T-helper 1 cell treated with Interleukin-12 subunit alpha and Interleukin-12 subunit beta and Interleukin-4 antibody, amounts not matched to agents 30 μg/mL and 1 μg/mL, for 36 hours (primary cell): ENCODE measurements at regions not wholly inside any gene's neighbourhood (a gene's known extent, or its start where the extent isn't known, plus 50 kb on each side); places are given as distances from the start of the nearest gene placed in this dataset.

Experiments used
- H3K27ac Mint-ChIP-seq: one replicate; pipeline ENCODE4 v1.8.0; 2021; ENCODE audit warnings: mild to moderate bottlenecking, mixed read lengths
- H3K27me3 Mint-ChIP-seq: one replicate; pipeline ENCODE4 v1.8.0; 2021; ENCODE audit warnings: low read depth, mixed read lengths
- H3K36me3 Mint-ChIP-seq: one replicate; pipeline ENCODE4 v1.8.0; 2021; ENCODE audit warnings: low read depth, mixed read lengths
- H3K4me1 Mint-ChIP-seq: one replicate; pipeline ENCODE4 v1.8.0; 2021; ENCODE audit warnings: low read depth, mixed read lengths
- H3K4me3 Mint-ChIP-seq: one replicate; pipeline ENCODE4 v1.8.0; 2021; ENCODE audit warnings: mild to moderate bottlenecking, moderate library complexity, mixed read lengths
- H3K9me3 Mint-ChIP-seq: one replicate; pipeline ENCODE4 v1.8.0; 2021; ENCODE audit warnings: mixed read lengths

DNA sequence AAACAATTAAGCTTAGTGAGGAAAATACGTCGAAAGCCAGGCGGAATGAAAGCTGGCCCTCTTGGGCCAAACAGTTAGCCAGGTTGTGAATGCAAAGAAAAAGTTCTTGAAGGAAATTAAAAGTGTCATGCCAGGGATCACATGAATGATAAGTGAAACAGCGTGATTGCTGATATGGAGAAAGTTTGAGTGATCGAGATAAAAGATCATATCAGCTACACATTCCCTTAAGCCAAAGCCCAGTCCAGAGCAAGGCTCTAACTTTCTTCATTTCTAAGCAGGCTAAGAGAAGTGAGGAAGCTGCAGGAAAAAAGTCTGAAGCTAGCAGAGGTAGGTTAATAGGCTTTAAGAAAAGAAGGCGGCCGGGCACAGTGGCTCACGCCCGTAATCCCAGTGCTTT lies 254.0 kb downstream of the EFNB2 start:
- H3K27ac Mint-ChIP-seq = no peak overlapping the region
- H3K27me3 Mint-ChIP-seq = no peaks in the 10 kb centered on the region
- no peaks in the 10 kb centered on the region for H3K36me3 Mint-ChIP-seq
- no peak overlapping the region for H3K4me3 Mint-ChIP-seq
- H3K9me3 Mint-ChIP-seq = no peaks in the 10 kb centered on the region
- no peaks in the 10 kb centered on the region for H3K4me1 Mint-ChIP-seq

DNA sequence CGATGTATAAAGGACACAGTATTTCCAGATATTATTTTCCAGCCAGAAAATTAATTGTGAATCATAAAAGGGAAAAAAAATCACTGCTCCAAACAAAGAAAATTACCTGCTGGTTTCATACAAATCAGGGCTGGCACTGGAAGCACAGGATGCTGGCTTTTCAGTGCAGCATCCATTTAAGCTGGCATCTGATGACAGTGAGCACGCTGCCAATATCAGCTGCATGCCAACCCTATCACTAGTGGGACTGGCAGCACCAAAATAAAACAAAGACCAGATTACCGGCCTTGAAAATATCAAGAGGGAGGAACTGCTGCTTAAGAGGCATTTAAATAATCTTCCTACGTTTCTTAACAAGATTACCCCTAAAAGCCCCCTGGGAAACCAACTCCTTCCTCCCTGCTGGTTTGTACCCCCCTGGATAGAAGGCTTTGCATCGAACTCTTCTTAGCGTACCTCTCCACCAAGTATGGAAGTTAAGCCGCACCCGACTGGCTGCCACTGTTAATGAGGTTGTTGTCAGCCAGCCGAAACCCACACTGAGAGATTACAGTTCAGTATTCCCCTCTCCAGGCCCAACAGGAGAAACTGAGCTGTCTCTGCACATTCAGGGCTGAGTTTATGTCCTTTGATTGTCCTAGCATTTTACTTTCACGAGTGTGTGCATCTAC lies 257.8 kb downstream of the EFNB2 start:
- Mint-ChIP-seq H3K9me3 (no peaks in the 10 kb centered on the region), H3K4me3 (no peak overlapping the region), H3K27me3 (no peaks in the 10 kb centered on the region), H3K4me1 (no peaks in the 10 kb centered on the region), H3K27ac (no peak overlapping the region), H3K36me3 (no peaks in the 10 kb centered on the region)

GRCh38 chr13:106276876-106277275 lies 258.6 kb downstream of the EFNB2 start:
- Mint-ChIP-seq H3K36me3 (no peaks in the 10 kb centered on the region), H3K4me1 (no peaks in the 10 kb centered on the region), H3K27me3 (no peaks in the 10 kb centered on the region), H3K4me3 (no peak overlapping the region), H3K27ac (no peak overlapping the region), H3K9me3 (no peaks in the 10 kb centered on the region)

- H3K4me1 Mint-ChIP-seq = no peaks in the 10 kb centered on the region
- no peak overlapping the region for H3K27ac Mint-ChIP-seq
- H3K27me3 Mint-ChIP-seq = no peaks in the 10 kb centered on the region
- no peak overlapping the region for H3K4me3 Mint-ChIP-seq
- H3K36me3 Mint-ChIP-seq = no peaks in the 10 kb centered on the region
- H3K9me3 Mint-ChIP-seq = no peaks in the 10 kb centered on the region
Observed at GRCh38 chr13:106275446-106276032, 259.9 kb downstream of the EFNB2 start.

DNA sequence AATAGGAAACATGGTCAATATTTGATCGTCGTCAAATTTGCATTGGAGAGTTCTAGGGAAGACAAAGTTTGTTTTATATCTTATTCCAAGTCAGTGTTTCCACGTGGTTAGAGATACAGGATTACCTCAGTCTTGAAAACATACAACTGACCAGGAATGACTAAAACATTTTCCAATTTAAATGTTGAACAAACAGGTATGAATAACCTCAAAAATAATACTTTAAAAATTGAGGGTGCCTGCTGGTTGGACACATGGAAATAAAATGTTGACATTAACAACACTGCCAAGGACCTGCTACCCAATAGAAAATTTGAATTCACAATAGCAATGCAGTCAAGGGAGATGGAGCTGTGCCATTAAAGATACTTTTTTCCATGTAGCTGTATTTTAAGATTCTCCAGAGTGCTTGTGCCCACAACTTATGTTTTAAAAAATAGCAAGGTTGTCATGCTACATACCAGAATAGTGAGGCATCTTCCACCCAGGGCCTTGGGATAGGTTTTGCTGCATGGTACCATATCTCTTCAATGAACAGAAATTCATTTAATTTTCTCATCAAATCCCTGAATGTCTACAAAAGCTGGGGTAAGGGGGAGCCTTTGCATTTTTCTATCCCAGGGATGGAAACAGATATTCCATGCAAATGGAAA lies 260.8 kb downstream of the EFNB2 start:
- Mint-ChIP-seq H3K9me3 (no peaks in the 10 kb centered on the region), H3K4me1 (no peaks in the 10 kb centered on the region), H3K36me3 (no peaks in the 10 kb centered on the region), H3K27me3 (no peaks in the 10 kb centered on the region), H3K4me3 (no peak overlapping the region), H3K27ac (no peak overlapping the region)

DNA sequence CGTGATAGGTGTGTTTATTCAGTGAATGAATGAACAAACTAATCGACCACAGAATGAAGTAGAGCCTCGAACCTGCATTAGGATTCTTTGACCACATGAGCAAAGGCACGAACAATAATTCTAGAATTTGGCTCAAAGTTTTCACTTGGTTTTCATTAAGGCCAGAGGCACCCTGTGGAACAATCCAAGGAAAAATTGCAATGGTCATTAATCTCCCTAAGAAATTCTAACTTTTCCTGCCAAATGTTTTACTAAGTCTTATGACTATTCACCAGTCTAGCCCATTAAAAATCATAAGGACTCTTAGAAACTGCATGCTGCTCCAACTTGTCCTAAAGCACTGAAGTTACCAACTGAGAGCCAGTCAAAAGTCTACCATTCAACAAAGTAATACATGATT lies 271.7 kb downstream of the EFNB2 start:
- Mint-ChIP-seq H3K27ac (no peak overlapping the region), H3K4me1 (no peaks in the 10 kb centered on the region), H3K27me3 (no peaks in the 10 kb centered on the region), H3K9me3 (no peaks in the 10 kb centered on the region), H3K36me3 (no peaks in the 10 kb centered on the region), H3K4me3 (no peak overlapping the region)

- Mint-ChIP-seq H3K9me3 (no peaks in the 10 kb centered on the region), H3K4me1 (no peaks in the 10 kb centered on the region), H3K4me3 (no peak overlapping the region), H3K36me3 (no peaks in the 10 kb centered on the region), H3K27ac (no peak overlapping the region), H3K27me3 (no peaks in the 10 kb centered on the region)
Observed at GRCh38 chr13:106262886-106263285, 272.6 kb downstream of the EFNB2 start.

DNA sequence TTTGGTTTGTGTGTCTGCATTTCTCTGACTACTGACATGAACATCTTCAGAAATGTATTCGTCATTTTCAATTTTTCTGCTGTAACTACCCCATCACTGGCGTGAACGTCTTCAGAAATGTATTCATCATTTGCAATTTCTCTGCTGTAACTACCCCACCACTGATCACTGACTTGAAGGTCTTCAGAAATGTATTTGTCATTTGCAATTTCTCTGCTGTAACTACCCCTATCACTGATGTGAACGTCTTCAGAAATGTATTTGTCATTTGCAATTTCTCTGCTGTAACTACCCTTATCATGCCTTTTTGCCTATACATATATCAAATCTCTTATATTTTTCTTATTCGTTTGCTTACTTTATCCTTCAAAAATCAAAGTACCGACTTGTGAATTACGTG lies 274.0 kb downstream of the EFNB2 start:
- H3K4me1 Mint-ChIP-seq = no peaks in the 10 kb centered on the region
- H3K36me3 Mint-ChIP-seq = no peaks in the 10 kb centered on the region
- no peaks in the 10 kb centered on the region for H3K9me3 Mint-ChIP-seq
- no peak overlapping the region for H3K27ac Mint-ChIP-seq
- H3K4me3 Mint-ChIP-seq = no peak overlapping the region
- no peaks in the 10 kb centered on the region for H3K27me3 Mint-ChIP-seq

- H3K9me3 Mint-ChIP-seq = no peaks in the 10 kb centered on the region
- no peak overlapping the region for H3K27ac Mint-ChIP-seq
- no peaks in the 10 kb centered on the region for H3K27me3 Mint-ChIP-seq
- H3K36me3 Mint-ChIP-seq = no peaks in the 10 kb centered on the region
- no peaks in the 10 kb centered on the region for H3K4me1 Mint-ChIP-seq
- no peak overlapping the region for H3K4me3 Mint-ChIP-seq
Observed at GRCh38 chr13:106260352-106260751, 275.1 kb downstream of the EFNB2 start.

GRCh38 chr13:106259928-106260327 lies 275.5 kb downstream of the EFNB2 start:
- H3K27ac Mint-ChIP-seq = no peak overlapping the region
- no peak overlapping the region for H3K4me3 Mint-ChIP-seq
- no peaks in the 10 kb centered on the region for H3K36me3 Mint-ChIP-seq
- no peaks in the 10 kb centered on the region for H3K27me3 Mint-ChIP-seq
- H3K4me1 Mint-ChIP-seq = no peaks in the 10 kb centered on the region
- no peaks in the 10 kb centered on the region for H3K9me3 Mint-ChIP-seq

DNA sequence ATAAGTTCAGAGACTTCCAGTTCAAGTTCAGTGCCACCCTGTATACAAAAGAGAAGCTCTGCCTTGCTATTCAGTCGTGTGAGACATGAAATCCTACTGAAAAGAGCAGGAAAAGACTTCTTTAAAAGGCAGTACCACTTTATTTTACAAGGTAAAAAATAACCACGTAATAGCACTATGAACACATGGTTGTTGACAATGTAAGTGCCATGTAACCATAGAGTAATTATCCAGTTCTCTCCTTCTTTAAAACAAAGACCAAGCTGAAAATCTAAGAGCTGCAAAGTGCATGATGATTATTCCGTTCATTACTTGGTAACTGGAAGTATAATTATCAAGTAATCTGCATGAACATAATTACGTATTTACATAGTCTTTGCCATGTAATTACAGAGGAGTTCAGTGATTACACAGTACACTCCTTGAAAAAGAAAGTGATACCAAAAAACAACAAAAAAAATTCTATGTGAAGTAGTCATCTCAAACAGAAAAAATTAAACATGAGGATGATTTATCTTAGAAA lies 288.7 kb downstream of the EFNB2 start:
- Mint-ChIP-seq H3K36me3 (no peaks in the 10 kb centered on the region), H3K4me3 (no peak overlapping the region), H3K4me1 (no peaks in the 10 kb centered on the region), H3K27ac (no peak overlapping the region), H3K9me3 (no peaks in the 10 kb centered on the region), H3K27me3 (no peaks in the 10 kb centered on the region)

GRCh38 chr13:106246242-106246641 lies 289.2 kb downstream of the EFNB2 start:
- no peak overlapping the region for H3K27ac Mint-ChIP-seq
- no peaks in the 10 kb centered on the region for H3K27me3 Mint-ChIP-seq
- no peaks in the 10 kb centered on the region for H3K4me1 Mint-ChIP-seq
- H3K4me3 Mint-ChIP-seq = no peak overlapping the region
- H3K36me3 Mint-ChIP-seq = no peaks in the 10 kb centered on the region
- H3K9me3 Mint-ChIP-seq = no peaks in the 10 kb centered on the region

DNA sequence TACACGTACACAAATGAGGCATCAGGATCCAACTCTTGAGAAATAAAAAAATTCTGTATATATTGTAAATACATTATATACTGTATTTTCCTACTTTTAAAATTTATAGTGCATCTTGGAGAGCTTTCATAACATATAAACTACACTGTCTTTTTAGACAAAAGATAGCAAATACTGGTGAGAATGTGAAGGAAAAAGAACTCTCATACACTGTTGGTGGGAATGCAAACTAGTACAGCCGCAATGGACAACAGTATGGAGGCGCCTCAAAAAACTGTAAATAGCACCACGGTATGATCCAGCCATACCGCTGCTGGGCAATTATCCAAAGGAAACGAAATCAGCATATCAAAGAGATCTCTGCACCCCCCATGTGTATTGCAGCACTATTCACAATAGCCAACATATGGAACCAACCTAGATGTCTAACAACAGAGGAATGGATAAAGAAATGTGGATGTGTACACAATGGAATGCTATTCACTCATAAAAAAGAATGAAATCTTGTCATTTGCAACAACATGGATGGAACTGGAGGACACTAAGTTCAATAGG lies 292.4 kb downstream of the EFNB2 start:
- Mint-ChIP-seq H3K9me3 (no peaks in the 10 kb centered on the region), H3K27ac (no peak overlapping the region), H3K4me1 (no peaks in the 10 kb centered on the region), H3K4me3 (no peak overlapping the region), H3K36me3 (no peaks in the 10 kb centered on the region), H3K27me3 (no peaks in the 10 kb centered on the region)

- Mint-ChIP-seq H3K4me3 (no peak overlapping the region), H3K36me3 (no peaks in the 10 kb centered on the region), H3K9me3 (no peaks in the 10 kb centered on the region), H3K27me3 (no peaks in the 10 kb centered on the region), H3K27ac (no peak overlapping the region), H3K4me1 (no peaks in the 10 kb centered on the region)
Observed at GRCh38 chr13:106241974-106242953, 293.2 kb downstream of the EFNB2 start.
